Suppressor macrophage treated with lipopolysaccharide for 1 hour (primary cell): ENCODE measurements at regions not wholly inside any gene's neighbourhood (a gene's known extent, or its start where the extent isn't known, plus 50 kb on each side); places are given as distances from the start of the nearest gene placed in this dataset.

ENCODE experiments used
- DNase-seq, 3 donors: peaks; one replicate each; pipeline ENCODE4 v3.0.0-alpha.2; 2020 to 2022

DNA sequence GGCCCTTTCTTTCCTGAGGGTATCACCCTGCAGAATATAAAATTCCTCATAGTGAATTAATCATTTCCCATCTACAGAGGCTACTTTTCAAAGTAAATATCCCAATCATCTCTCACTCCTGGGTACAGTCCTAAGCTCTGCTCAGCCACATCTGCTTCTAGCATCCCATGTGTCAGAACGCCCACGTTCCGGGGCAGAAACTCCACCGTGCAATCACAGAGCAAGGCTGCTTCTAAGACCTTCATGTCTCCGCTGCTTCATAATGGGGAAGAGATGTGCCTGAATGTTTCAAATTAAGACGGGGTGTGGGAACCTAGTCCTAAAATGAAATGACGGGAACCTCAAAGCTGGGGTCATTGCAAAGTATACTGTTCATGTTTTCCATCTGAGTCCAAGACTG lies 208.8 kb upstream of the GMDS start:
- DNase-seq = no peak

DNA sequence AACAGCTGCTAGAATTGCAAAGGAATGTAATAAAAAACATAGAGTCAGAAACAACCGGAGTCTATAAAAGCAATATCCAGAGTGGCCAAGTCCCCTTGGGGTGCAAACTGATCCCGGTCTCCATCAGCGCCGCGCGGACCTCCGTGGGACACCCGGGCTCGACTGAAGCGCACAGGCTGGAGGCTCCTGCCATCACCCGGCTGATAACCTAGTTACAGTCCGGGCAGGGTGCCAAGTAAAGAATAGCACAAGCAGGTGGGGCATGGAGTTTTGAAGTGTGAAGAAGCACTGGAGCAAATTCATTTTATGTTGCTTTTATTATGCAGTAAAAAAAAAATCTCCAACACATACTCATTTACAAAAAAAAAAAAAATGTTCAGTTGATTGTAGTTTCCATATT lies 205.1 kb upstream of the GMDS start:
- DNase-seq = no peak

DNA sequence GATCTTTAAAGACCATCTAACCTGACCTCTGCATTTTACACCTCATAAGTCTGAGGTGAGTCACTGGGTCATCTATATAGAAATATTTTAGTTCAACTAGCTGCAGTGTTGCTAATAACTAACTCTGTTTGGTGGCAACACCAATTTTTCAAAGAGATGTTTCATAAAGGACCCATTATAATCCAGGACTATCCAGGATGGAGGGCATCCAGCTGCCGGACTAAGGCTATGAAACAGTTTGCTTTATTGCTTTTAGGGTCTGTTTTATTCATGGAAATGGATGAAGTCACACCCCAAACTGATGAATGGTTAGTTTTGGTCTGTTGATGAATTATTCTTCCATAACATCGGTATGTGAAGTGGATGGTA lies 204.2 kb upstream of the GMDS start:
- no peak for DNase-seq

DNA sequence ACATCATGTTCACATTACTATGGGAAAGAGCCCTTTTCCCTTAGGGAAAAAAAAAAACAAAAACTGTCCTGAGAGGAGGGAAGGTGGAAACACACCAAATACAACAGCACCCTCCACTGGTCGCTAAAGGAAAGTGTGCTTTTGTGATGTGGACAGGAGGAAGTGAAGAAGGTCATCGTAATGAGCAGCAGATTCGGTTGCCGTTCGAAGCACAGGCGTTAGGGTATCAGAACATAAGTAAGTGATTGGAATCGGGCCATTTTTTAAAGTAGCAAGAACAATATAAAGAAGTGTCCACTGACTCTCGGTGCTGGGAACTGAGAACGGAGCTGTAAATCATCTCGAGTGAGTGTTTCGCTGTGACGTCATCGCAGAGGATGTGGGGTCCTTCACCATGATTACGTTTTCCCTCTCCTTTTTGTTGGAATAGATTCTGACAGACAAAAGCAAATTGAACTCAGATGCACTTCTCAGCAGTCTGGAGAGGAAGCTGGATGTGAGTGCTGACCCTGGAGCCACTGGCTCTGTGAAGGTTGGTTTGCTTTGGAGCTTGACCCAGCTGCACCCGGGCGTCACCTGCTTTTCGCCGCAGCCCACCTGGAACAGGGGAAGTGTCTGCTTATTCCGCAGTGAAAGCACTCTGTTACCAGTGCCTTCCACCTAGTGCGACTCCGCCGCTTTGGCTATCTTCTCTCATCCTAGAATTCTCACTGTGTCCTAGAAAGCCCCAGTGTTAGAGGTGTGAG lies 203.6 kb upstream of the GMDS start:
- DNase-seq = peak; percentile 71 to 76 (median 72)

DNA sequence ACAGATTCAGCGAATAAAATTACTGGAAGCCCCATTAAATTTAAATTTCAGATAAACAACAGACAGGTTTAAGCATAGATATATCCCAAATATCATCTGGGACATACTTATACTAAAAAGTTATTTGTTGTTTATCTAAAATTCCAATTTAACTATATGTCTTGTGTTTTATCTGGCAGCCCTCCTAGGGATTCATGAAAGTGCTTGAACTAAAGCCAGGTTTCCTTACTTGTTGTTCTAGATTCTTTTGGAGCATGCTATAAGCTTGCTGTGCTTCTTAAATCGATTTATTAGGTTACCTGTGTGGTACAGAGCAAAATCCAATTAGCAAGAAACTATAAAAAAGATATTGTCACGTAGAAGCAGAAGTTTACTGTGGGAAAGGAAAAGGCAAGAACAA lies 202.5 kb upstream of the GMDS start:
- DNase-seq = no peak

DNA sequence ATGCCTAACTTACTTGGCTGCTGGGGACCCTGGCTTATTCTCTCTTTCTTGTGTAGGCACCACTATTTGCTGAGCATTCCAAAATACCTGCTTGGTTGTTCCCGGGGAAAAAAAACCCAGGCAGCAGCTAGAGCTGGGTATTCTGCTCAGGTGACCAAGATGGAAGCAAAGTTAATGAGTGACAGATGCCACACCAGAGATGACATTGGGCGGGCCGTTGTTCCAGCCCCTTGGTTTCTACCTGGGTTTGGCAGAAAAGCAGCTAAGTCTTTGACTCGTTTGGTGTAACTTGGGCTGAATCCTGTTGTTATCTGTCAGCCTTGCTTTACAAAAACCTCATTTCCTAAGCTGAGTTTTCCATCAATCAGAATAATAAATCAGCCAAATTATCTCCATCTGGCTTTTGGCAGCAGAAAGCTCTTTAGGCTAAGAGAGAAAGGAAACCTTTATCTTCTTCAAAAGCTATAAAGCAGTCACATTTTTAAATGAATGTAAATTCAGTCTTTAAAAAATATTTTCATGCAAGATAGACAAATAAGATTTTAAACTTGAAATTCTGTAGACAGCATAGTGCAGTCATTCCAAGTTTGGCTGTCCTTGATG lies 202.0 kb upstream of the GMDS start:
- DNase-seq = no peak

DNA sequence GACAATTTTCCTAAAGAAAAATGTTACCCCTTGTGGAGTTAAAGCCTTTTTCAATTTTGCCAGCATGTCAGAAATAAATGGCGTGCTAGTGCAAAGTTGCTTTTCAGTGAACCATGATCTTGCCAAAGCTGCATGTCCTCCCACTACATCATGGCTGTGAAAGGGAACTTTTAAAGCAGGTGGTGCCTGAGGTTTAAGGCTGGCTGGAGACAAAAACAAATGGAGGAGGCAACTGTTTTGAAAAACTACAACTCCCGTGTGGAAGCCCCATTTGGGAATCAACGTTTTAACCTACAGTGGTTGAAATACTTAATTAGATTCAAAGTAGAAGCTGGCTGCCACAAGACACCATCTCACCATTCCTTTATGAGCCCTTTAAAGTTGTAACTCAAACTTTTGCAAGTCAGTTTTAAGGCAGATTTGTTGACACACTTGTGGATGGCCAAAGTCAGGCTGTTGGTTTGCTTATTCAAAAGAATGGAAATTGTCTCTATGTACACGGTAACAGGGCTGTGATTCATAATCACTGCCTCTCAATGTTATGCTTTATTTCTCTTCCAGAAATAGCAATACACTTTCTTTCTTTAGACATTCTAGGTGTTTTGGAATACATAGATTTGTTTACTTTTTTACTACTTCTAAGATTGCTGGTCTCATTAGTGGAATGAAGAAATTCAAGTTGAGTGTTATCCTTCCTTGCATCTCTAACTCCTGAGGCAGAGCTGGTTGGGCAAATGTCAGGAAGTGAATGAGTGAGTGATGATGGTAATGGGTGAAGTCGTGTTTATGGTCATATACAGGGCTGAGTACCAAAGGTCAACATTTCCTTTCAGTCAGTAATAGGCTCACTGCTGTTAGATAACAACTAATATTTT lies 196.4 kb upstream of the GMDS start:
- no peak for DNase-seq

DNA sequence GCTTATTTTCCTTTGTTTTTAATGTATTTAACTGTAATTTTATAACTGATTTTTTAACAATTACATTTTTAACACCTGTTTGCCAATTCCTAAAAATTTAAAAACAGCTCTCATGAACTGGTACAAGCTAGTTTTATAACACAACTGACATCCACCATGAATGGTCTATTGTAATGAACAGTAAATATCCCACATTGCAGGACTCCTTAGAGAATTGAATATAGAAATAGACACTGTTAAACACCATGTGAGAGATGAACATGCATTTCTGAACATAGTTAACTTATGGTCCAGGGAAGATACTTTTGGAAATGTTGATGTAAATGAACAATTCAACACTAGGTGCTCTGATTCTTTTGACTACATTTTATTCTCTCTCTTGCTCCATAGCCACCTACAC lies 195.1 kb upstream of the GMDS start:
- no peak for DNase-seq

DNA sequence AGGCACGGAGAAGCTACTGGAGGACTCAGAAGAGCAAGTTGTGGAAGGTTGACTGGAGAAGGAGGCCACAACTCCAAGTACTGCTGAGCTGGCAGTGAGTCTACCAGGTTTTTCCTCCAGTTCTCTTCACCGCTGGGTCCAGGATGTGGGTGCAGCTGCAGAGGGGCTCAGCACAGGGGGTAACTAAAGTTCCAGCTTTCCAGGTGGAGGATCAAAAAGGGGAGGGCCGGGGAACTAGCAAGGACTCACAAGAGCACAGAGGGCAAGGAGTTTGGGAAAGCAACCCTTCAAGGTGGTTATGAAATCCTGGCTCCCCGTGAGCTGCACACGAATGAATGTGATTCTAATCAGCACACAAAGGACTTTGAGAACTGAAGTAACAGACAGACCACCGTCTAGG lies 194.2 kb upstream of the GMDS start:
- no peak for DNase-seq

DNA sequence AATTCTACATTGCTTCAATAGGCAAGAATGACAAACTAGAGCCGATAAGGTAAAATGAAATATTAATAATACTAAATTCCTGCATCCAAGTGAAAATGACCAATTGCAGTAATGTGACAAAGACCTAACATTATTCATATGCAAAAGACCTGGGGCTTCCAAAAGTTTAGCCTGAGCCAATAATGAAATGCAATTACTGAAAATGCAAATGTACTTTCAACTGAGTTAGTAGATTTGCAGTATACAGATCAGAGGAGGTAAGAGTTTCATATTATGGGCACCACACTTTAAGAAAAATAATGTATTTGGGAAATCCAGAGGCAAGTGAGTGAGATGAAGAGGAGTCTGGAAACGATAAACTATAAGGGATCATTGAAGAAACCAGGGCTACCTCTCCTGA lies 193.7 kb upstream of the GMDS start:
- no peak for DNase-seq

DNA sequence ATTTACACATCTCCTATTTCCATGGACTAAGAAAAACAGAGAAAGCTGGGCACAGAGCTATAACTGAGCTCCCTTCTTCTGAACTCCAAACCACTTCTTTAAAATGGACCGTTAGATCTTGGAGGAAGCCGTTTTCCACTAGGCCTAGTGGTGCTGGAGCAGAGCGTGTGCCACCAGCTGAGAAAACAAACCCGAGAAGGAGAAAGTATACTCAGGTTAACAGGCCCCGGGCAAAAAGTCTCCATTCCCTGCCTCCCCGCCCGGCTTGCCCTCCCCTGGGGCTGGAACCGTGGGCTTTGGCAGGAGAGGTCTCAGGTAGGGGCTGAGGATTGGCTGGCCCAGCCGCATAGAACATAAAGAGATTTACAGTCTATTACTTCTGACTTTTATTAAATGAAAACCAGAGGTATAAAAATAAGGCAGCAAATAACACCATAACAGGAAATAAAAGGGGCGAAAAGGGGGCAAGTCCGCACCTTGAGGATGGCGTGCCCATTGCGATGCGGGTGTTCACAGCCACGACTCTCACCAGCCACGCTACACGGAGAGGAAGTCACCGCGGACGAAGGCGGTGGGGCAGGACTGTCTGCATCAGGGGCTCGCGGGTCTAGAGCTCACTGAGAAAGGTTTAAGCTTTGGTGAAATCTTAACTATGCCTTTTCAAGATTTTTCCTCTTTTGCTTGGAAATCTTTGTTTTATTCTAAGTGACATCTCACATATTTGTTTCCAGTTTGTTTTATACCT lies 191.2 kb upstream of the GMDS start:
- DNase-seq = no peak

DNA sequence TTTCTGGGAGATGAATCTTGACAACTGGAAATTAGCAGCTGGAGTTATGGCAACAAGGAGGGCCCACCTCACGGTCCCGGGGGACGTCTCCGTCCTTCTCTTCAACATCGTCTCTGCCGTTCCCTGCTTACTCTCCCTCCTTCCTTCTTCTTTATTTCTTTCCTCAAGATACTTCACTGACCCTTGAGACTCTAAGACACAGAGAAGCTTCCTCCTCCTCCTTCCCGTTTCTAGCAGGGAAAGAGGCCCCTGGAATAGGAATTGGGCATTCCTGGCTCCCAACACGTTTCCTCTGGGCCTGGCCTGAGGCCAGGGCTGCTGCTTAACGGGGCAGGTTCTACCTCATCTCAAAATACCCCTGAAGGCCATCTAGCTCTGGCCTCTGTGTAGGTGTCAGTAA lies 189.9 kb upstream of the GMDS start:
- DNase-seq = no peak

DNA sequence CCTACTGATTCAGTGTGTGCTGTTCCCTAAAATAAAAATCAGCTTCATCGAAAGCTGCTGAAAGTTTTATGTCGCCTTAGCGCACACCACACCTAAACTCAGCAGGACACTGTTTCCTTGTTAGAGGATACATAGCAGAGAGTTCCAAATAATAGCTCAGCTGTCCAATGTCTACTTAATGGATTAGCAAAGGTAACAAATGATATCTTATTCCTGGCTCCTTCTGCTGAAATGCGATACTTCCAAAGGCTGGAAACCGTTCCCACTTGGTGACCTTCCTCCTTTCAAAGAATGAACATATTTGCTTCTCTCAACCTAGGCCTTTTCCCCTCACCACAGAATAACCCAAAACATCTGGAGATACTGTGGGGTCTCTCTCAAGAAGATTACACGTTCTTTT lies 189.5 kb upstream of the GMDS start:
- DNase-seq = no peak

DNA sequence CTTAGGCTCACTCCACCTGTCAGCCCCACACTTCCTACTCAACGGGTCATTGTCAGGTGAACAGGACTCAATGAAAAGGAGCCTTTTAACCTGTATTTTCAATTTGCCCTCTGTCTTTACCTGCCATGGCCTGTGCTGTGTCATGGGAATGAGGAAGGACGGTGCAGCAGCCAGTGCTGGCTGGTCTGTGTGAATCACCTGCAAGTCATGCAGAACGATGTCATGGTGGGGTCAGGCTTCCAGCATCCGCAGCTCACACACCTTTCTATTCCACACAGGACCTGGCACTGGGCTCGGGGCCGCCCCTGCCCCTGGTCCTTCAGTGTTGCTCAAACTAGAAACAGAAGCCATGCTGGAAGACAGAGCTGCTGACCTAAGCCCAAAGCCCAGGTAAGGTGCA lies 188.7 kb upstream of the GMDS start:
- DNase-seq = no peak

DNA sequence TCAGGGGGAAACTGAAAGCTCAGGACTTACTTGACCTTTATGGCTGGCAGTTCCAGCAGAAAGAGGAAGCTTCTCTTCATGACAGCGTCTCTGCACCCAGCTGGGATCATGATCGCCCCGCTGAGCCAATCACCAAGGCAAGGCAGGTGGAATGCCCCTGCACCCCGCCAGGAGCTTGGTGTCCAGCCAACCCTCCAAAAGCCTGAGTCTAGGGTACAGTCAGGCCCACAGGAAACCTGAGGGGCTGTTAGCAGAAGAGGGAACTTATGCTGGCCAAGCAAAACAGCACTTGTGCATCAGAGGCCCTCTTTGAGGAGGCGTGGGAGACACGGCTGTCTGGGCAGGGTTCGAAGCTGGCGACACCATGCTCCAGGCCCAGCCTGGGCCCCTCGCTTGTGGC lies 188.3 kb upstream of the GMDS start:
- DNase-seq = peak; percentile 36 to 52 (median 47)

DNA sequence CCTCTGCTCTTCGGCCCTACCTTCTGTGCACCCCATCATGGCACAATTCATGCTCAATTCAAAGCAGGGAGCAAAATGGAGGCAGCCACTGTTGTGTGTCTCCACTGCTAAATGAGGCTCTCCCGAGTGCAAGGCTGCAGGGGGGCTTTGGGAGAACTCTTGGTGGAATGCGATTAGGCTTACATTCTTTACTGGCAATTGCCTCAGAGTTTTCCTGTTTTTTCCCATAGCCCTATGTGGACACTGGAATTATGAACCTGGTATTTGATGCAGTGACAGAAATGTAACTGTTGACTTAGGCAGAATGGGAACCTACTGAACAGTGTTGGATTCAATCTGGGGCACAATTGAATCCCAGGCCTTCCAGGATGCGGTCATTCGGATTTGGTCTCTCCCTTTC lies 187.9 kb upstream of the GMDS start:
- DNase-seq = no peak

DNA sequence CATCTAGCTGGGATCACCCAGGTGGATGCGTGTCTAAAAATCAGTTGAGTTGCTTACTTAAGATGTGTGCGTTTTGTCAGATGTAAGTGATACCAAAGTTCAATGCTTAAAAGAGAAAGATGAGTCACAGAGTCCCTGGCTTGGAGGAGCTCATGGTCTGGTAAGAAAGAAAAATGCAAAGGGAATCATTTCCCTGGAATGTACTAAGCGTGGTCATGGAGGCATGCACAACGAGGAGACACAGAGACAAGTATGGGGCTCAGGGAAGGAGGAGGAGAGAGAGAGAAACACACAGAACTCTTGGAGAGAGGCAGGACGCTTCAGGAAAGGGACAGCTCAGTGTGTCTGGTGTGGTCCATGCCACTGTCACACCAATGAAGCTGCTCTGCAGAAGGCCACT lies 186.9 kb upstream of the GMDS start:
- DNase-seq = no peak

DNA sequence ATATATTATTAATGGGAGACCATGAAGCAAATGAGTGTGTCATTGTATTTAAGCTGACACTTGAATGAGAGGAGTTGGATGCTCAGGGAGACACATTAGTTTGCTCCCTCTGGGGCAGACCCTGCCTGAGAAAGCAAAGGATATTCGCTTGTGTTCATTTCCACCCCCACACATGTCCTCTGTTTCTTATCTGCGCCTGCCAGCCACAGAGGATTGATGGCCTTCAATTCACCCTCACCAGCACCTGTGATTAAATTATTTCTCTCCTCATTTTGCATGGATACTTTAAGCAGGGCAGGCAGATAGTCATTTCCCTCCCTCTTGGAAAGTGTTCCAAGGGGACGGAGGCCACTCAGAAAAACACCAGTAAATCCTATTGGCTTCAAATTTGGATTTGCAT lies 185.2 kb upstream of the GMDS start:
- DNase-seq = no peak

DNA sequence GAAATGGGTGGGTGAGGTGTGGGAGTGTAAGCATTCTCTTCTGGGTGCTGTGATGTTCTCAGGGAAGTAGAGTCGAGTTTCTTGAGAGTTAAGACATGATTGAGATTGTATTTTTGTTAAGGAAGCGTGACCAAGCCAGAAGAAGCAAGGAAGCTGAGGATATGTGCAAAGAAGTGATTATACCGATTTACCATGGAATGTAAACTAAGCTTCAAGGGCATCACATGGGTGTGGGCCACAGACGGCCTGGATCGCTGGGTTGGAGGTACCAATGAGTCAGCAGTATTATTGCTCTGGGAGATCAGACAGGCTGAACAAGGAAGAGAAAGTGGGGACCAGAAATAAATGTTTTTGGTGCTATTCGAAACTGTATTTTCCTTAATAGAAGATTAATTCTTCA lies 184.1 kb upstream of the GMDS start:
- DNase-seq = no peak

DNA sequence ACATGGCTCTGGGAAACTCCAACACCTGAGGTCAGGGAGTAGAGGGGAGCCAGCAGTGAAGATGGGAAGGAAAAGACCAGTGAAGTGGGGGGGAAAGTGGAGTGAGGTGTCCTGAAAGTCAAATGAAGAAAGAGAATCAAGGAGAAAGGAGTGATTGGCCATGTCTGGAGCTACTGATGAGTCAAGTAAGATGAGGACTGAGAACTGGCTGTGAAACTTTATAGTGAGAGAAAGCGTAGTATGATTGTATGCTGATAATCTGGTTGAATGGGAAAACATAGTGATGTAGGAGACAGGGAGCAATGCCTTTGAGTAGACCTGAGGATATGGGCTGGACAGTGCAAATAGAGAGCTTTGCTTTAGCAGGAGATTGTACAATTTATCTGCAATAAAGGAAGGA lies 183.6 kb upstream of the GMDS start:
- no peak for DNase-seq

DNA sequence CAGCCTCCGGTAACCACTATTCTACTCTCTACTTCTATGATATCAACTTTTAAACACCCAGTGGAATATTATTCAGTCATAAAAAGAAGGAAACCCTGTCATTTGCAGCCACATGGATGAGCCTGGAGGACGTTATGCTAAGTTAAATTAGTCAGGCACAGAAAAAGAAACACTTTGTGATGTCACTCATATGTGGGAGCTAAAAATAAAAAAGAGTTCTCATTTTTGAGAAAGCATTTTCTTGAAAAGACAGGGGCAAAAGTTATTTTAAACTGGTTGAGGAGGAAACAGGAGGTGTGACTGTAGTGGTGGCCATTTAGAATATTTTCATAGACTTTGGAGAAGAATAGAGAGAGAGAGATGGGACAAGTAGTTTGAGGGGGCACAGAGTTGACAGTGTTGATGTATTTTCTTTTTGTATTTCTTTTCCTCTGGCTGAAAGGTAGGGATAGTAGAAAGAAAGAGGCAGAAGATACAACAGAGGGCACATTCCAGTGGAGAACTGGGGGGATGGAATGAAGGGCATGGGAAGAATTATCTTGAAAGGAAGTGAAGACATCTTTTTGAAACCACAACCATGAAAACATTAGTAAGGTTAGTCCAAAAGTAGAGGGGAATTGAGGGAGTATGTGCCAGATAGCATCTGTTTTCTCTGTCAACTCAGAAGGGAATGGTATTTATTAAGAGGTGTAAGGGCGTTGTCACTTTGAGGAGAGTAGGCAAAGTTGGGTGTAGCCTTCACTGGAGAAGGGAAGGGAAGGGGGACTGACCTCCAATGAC lies 181.3 kb upstream of the GMDS start:
- peak; percentile 3 to 32 (median 17) for DNase-seq

DNA sequence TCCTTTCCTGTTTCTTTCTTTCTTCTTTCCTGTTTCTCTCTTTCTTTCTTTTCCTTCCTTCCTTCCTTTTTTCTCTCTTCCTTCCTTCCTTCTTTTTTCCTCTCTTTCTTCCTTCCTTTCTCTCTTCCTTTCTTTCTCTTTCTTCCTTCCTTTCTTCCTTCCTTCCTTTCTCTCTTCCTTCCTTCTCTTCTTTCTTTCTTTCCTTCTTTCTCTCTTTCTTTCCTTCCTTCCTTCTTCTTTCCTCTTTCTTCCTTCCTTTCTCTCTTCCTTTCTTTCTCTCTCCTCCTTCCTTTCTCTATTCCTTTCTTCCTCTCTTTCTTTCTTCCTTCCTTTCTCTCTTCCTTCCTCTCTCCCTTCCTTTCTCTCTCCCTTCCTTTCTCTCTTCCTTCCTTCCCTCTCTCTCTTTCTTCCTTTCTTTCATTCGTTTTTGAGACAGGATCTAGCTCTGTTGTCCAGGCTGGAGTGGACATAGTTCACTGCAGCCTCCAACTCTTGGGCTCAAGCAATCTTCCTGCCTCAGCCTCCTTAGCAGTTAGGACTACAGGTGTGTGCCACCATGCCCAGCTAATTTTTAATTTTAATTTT lies 170.8 kb upstream of the GMDS start:
- DNase-seq = no peak
